ENCODE measurements at regions not wholly inside any gene's neighbourhood (a gene's known extent, or its start where the extent isn't known, plus 50 kb on each side); places are given as distances from the start of the nearest gene placed in this dataset.
"Not testable (repeated sequence)": the region's sequence is repeated elsewhere in the genome, so short reads cannot be mapped to it uniquely, and the experiment has no call there.

GRCh38 chr3:160097478-160097877, 108.8 kb downstream of the IL12A start:
- no peak for DNase-seq (ENCODE audit: low spot score)

- DNase-seq (ENCODE audit: low spot score), result no peak
Observed at GRCh38 chr3:160098261-160098908, 109.8 kb downstream of the IL12A start.

- DNase-seq (ENCODE audit: low spot score), result no peak
Observed at GRCh38 chr3:160098926-160099626, 110.4 kb downstream of the IL12A start.

GRCh38 chr3:160099834-160100233, 111.2 kb downstream of the IL12A start:
- no peak for DNase-seq (ENCODE audit: low spot score)

GRCh38 chr3:160100610-160101009, 112.0 kb downstream of the IL12A start:
- no peak for DNase-seq (ENCODE audit: low spot score)

GRCh38 chr3:160102001-160102400, 113.4 kb downstream of the IL12A start:
- not testable (repeated sequence) for DNase-seq (ENCODE audit: low spot score)

- no peak for DNase-seq (ENCODE audit: low spot score)
Observed at GRCh38 chr3:160103397-160103796, 114.8 kb downstream of the IL12A start.

GRCh38 chr3:160105907-160106584, 117.4 kb downstream of the IL12A start:
- no peak for DNase-seq (ENCODE audit: low spot score)

- no peak for DNase-seq (ENCODE audit: low spot score)
Observed at GRCh38 chr3:160106905-160107861, 118.0 kb upstream of the C3orf80 start.

- DNase-seq (ENCODE audit: low spot score), result no peak
Observed at GRCh38 chr3:160108362-160108761, 116.9 kb upstream of the C3orf80 start.

GRCh38 chr3:160112481-160112880, 112.7 kb upstream of the C3orf80 start:
- DNase-seq (ENCODE audit: low spot score), result no peak

- no peak for DNase-seq (ENCODE audit: low spot score)
Observed at GRCh38 chr3:160112996-160113395, 112.2 kb upstream of the C3orf80 start.

- DNase-seq (ENCODE audit: low spot score), result no peak
Observed at GRCh38 chr3:160114355-160114995, 110.7 kb upstream of the C3orf80 start.

GRCh38 chr3:160115387-160115786, 109.8 kb upstream of the C3orf80 start:
- no peak for DNase-seq (ENCODE audit: low spot score)

GRCh38 chr3:160124224-160124623, 101.0 kb upstream of the C3orf80 start:
- no peak for DNase-seq (ENCODE audit: low spot score)

GRCh38 chr3:160125258-160125657, 100.0 kb upstream of the C3orf80 start:
- DNase-seq (ENCODE audit: low spot score), result peak; percentile 70

- no peak for DNase-seq (ENCODE audit: low spot score)
Observed at GRCh38 chr3:160126051-160126450, 99.2 kb upstream of the C3orf80 start.

- DNase-seq (ENCODE audit: low spot score), result no peak
Observed at GRCh38 chr3:160126761-160127160, 98.5 kb upstream of the C3orf80 start.

GRCh38 chr3:160127308-160127707, 97.9 kb upstream of the C3orf80 start:
- DNase-seq (ENCODE audit: low spot score), result no peak

GRCh38 chr3:160128056-160128455, 97.2 kb upstream of the C3orf80 start:
- no peak for DNase-seq (ENCODE audit: low spot score)

GRCh38 chr3:160129459-160130061, 95.7 kb upstream of the C3orf80 start:
- no peak for DNase-seq (ENCODE audit: low spot score)

Data from putamen (tissue), 1 donor.